AG08395 (cell line): ENCODE measurements at regions not wholly inside any gene's neighbourhood (a gene's known extent, or its start where the extent isn't known, plus 50 kb on each side); places are given as distances from the start of the nearest gene placed in this dataset.

ENCODE experiments used
- DNase-seq: peaks from one replicate; pipeline ENCODE4 v3.0.0; 2012; ENCODE audit warnings: mixed read lengths, low spot score

DNA sequence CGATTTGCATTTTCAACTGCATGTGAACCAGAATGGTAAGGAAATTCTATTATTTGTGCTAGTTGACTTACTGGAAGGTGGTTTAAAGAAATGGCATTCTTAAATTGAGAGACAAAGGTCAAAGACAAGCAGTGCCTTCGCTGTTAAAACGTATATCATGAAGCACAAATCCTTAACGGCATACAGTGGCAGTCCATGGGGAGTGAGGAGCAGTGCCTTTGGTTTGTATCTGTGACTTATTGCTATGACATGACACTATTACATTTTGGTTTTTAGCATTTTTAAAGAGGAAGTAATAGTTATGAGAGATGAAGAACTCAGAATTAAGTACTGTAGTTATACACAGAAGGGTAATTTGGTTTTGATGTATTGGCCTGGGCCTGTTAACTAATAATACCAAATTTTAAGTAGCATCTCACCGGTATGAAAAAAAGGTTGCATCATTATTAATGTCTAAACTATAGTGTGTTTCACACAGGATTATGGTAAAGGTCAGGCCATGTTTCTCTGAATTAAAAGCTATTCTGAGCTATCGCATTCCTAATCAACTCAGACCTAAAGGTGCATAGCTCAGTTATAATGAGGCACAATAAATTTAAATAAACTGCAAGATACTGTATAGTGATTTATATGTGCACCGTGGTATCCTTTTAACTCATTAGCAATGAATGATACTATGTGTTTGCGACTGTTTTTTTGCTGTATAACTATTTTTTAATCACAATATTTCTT, 339.8 kb upstream of the ARRDC3 start:
- DNase-seq, result no peak

- DNase-seq, result no peak
These were observed 329.6 kb upstream of the ARRDC3 start for GRCh38 chr5:91712718-91713117.

- DNase-seq, result no peak
These were observed 324.4 kb upstream of the ARRDC3 start for GRCh38 chr5:91707521-91707841.

- no peak for DNase-seq
These were observed 323.8 kb upstream of the ARRDC3 start for GRCh38 chr5:91706785-91707520.

DNA sequence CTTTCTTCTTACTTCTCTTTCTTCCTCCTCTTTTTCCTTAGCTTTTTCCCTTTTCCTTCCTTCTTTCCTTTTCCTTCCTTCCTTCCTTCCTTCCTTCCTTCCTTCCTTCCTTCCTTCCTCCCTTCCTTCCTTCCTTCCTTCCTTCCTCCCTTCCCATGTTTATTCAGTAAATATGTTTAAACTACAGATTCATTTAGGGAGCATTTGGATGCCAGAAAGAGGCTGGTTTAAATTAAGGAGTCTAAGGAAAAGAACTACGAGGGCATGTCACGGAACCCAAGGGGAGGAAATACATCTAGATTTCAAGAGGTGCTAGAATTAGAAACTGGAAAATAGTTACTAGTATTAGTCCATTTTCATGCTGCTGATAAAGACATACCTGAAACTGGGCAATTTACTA, 320.0 kb upstream of the ARRDC3 start:
- DNase-seq, result no peak

GRCh38 chr5:91699429-91699828, 316.3 kb upstream of the ARRDC3 start:
- no peak for DNase-seq

- DNase-seq, result no peak
These were observed 308.5 kb upstream of the ARRDC3 start for GRCh38 chr5:91691592-91691991.

- no peak for DNase-seq
These were observed 307.8 kb upstream of the ARRDC3 start for GRCh38 chr5:91690921-91691320.

- no peak for DNase-seq
These were observed 304.3 kb upstream of the ARRDC3 start for GRCh38 chr5:91687430-91687829.

DNA sequence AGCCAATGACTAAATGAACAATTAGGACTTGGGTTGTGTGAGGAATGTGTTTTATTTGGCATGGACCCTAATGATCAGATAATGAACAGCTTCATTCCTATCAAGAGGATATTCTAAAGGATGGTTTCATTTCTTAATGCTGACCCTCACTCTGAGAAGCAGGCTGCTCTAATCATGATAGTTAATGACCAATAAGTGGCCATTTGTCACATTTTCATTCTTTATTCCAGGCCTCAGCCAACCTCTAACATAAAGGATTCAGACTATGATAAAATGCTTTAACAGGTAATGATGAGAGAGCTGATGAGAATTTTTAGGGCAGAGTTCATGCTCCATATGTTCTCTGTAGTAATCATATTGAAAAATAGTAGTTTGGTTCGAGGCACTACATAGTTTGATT, 301.5 kb upstream of the ARRDC3 start:
- DNase-seq, result no peak

GRCh38 chr5:91670563-91670962, 287.4 kb upstream of the ARRDC3 start:
- DNase-seq, result no peak

DNA sequence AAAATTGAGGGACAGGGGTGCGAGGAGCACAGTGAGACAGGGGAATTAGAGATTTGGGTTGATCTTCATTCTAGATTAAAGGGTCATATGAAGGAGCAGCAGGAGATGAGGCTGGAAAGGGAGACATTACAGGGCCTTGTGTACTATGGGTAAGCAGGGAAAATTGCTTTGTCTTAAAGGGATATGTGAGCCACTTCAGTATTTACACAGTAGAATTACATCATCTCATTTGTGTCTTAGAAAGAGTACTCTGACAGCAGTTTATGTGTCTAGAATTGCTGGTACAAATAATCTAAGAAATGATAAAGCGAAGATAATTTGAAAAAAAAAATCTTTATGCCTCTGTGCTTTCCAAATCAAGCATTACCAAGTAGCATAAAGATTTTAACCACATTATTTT, 287.0 kb upstream of the ARRDC3 start:
- no peak for DNase-seq

DNA sequence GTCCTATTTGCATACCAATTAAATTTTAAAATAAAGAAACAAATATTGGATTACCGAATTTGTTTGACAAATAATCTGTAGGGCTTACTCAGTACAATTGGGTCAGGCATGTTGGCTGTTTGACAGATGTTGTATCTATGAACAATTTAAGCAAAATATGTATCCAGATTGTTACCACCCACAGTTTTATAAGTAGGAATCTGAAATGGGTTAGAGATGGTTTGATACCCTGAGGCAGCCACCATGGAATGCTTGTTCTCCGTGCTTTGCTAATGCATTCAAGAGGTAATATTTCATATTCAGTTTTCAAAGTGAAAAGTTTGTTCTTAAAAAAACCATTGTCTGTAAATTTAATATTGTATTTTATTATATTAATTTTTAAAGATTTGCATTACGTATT, 285.1 kb upstream of the ARRDC3 start:
- no peak for DNase-seq

- no peak for DNase-seq
These were observed 269.6 kb upstream of the ARRDC3 start for GRCh38 chr5:91652678-91653077.

GRCh38 chr5:91651704-91652103, 268.6 kb upstream of the ARRDC3 start:
- DNase-seq, result no peak

DNA sequence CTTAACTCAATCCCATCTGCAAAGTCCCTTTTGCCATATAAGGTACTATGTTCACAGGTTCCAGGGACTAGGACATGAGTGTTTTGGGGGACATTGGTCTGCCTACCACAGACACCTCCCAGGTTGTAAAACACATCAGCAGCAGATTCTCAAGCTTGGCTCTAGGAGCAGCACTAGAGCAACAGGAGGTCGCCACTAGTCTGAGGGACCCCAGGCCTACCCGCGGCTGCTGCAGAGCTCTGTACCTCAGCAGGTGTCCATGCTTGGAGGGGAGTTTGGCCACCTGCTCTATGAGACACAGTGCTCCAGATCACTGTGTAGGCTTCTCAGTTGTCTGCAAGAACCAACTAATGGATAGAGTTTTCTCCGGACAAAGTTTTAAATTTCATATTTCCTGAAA, 262.2 kb upstream of the ARRDC3 start:
- no peak for DNase-seq

- DNase-seq, result no peak
These were observed 260.7 kb upstream of the ARRDC3 start for GRCh38 chr5:91643797-91644196.

DNA sequence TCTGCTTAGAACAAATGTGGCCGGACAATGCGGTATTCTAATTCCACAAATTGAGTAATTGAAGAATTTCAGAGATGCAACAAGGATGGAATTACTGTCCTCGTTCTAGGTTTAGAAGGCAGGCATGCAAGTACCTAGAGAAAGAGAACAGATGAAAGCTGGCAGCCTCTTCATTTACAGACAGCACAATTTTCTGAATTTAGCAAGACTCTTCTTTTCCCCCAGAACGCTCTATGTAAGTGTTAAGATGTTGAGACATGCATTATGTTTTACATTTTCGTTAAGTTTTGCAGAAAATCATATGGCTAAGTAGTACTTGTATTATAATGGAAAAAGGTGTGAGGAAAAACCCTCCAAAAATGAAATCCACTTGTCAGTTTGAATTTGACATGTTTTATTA, 259.5 kb upstream of the ARRDC3 start:
- DNase-seq, result no peak

- peak; percentile 18 for DNase-seq
These were observed 258.7 kb upstream of the ARRDC3 start for GRCh38 chr5:91641730-91642350.

DNA sequence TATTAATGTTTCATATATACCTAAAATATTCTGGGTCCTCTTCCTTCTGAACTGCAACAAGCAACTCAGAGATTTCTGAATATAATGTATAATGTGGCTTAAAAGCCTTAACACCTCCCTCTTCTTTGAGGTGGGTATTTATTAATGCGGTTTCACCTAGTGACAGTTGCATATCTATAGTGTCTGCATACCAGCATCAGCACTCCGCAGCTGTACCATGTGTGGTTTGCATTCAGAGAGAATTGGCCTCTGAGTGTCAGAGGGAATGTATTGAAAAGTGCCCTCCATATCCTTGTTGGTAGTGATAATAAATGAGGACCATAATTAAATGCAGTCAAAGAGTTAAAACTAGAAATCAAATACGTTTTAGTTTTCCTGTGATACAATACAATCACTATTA, 256.6 kb upstream of the ARRDC3 start:
- no peak for DNase-seq

GRCh38 chr5:91638010-91638409, 254.9 kb upstream of the ARRDC3 start:
- no peak for DNase-seq

GRCh38 chr5:91635950-91636734, 253.0 kb upstream of the ARRDC3 start:
- DNase-seq, result no peak

DNA sequence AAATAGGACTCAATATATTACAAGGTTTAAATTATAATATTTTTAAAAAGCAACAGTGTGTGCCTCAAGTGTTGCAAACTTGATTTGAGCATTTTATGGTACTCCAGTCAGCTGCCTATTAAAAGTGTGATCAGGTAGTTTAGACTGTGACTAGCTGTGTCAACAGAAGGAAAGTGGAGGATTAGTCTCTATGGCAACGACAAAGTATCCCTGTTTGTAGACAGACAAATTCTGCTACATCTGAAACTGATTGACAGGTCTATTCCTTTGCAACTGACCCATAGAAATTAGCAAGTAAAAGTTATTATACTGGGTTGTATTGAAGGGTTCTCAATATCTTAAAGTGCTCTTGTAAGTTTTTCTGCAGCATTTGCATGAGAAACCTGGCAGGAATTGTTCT, 249.8 kb upstream of the ARRDC3 start:
- no peak for DNase-seq
